Right lobe of liver (tissue), 4 donors: ENCODE measurements at regions not wholly inside any gene's neighbourhood (a gene's known extent, or its start where the extent isn't known, plus 50 kb on each side); places are given as distances from the start of the nearest gene placed in this dataset.

Source experiments
- POLR2A ChIP-seq: fragments of 450-650 bp; IDR thresholded peaks from one replicate; pipeline ENCODE4 v1.6.1; 2017; ENCODE audit warnings: antibody characterized with exemption, mild to moderate bottlenecking
- TF ChIP-seq, protein P1 (sequence below), 4 donors: fragments of 200-600 bp in 3 of 4; fragments of 450-650 bp in 1 of 4; IDR thresholded peaks; one replicate each; pipeline versions ENCODE4 v1.5.1 to v1.8.0; 2016 to 2022; ENCODE audit warnings: antibody characterized with exemption in 4 of 4, mild to moderate bottlenecking in 2 of 4
- donor health status: DM: no; HTN: no; CAD: no.
- donor health status: DM: no; HTN: no; CAD: no.
- donor health status: DM: no; HTN: yes; CAD: no.

GRCh38 chr2:147524912-147525311 is 319.9 kb upstream of the ACVR2A start:
- TF ChIP-seq, protein P1, sequence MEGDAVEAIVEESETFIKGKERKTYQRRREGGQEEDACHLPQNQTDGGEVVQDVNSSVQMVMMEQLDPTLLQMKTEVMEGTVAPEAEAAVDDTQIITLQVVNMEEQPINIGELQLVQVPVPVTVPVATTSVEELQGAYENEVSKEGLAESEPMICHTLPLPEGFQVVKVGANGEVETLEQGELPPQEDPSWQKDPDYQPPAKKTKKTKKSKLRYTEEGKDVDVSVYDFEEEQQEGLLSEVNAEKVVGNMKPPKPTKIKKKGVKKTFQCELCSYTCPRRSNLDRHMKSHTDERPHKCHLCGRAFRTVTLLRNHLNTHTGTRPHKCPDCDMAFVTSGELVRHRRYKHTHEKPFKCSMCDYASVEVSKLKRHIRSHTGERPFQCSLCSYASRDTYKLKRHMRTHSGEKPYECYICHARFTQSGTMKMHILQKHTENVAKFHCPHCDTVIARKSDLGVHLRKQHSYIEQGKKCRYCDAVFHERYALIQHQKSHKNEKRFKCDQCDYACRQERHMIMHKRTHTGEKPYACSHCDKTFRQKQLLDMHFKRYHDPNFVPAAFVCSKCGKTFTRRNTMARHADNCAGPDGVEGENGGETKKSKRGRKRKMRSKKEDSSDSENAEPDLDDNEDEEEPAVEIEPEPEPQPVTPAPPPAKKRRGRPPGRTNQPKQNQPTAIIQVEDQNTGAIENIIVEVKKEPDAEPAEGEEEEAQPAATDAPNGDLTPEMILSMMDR (IDR thresholded peaks at IDR 0.05): no peak
- no peak for TF ChIP-seq POLR2A
